Liver (tissue), 3 donors: ENCODE measurements at regions not wholly inside any gene's neighbourhood (a gene's known extent, or its start where the extent isn't known, plus 50 kb on each side); places are given as distances from the start of the nearest gene placed in this dataset.

Experiments
- GABPA ChIP-seq, 2 donors: IDR thresholded peaks in 1 of 2; conservative IDR thresholded peaks in 1 of 2; 2 replicates each; pipeline ENCODE4 v1.6.1; 2016; ENCODE audit warnings: antibody characterized with exemption in 2 of 2, mild to moderate bottlenecking in 1 of 2, moderate library complexity in 1 of 2
- MAX ChIP-seq: IDR thresholded peaks from 2 replicates; pipeline ENCODE4 v1.6.1; 2016; ENCODE audit warnings: antibody characterized with exemption
- RXRA ChIP-seq, 2 donors: IDR thresholded peaks; 2 replicates each; pipeline ENCODE4 v1.6.1; 2017 to 2018; ENCODE audit warnings: antibody characterized with exemption in 2 of 2, mild to moderate bottlenecking in 1 of 2
- SP1 ChIP-seq: IDR thresholded peaks from 2 replicates; pipeline ENCODE4 v1.6.1; 2018; ENCODE audit warnings: antibody characterized with exemption, mild to moderate bottlenecking
- TF ChIP-seq, protein P1 (sequence below): fragments of 150-350 bp; IDR thresholded peaks from 2 replicates; pipeline ENCODE4 v1.5.1; 2017; ENCODE audit warnings: improper control_type of control experiment, low read depth, low read length; ENCODE audit not compliant: missing input control
- donor health status: healthy.
- donor health status: healthy.

DNA sequence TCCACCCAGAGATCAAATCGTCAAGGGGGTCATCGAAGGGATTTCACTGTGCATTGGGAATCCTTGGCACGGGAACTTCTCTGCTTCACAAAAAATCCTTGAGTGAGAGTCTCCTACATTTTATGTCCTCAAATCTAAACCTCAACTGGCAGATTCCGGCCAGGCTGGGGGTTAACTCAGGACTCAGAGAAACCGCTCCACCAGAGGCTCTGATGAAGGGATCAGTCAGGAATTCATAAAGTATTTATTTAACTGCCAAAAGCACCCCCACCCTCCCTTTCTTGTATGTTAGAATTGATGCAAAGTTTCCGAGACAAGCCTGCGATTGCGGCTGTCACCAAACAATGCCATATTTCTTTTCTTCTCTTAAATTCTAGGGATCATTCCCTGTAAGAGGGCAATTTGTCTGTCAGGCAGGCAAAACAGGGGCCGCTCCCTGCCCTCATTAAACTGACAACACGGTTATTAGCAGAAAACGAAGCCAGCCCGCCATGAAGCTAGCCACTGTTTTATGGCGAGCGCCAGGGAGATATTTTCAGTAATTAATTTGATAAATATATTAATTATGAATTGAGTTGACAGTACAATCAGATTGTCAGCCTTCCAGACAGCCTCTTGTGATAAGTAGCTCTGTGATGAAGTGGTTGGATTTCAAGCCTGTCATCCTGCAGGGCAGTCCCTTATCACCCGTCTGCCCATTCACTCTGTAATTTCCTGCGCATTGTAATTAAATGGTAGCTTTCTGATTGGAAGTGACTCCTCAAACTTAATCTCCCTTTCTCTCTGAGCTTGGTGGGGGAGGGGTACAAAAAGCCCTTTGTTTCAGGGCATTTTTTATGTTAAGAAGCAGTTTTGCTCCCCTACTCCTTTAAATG, 153.0 kb upstream of the GPR26 start:
- TF ChIP-seq, protein P1, sequence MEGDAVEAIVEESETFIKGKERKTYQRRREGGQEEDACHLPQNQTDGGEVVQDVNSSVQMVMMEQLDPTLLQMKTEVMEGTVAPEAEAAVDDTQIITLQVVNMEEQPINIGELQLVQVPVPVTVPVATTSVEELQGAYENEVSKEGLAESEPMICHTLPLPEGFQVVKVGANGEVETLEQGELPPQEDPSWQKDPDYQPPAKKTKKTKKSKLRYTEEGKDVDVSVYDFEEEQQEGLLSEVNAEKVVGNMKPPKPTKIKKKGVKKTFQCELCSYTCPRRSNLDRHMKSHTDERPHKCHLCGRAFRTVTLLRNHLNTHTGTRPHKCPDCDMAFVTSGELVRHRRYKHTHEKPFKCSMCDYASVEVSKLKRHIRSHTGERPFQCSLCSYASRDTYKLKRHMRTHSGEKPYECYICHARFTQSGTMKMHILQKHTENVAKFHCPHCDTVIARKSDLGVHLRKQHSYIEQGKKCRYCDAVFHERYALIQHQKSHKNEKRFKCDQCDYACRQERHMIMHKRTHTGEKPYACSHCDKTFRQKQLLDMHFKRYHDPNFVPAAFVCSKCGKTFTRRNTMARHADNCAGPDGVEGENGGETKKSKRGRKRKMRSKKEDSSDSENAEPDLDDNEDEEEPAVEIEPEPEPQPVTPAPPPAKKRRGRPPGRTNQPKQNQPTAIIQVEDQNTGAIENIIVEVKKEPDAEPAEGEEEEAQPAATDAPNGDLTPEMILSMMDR = no peak
- no peak for TF ChIP-seq GABPA (IDR thresholded peaks at IDR 0.05 in 1 of 2, conservative IDR thresholded peaks at IDR 0.05 in 1 of 2)
- no peak for TF ChIP-seq SP1
- TF ChIP-seq MAX = no peak
- no peak for TF ChIP-seq RXRA (IDR thresholded peaks at IDR 0.05)
